ENCODE measurements at regions not wholly inside any gene's neighbourhood (a gene's known extent, or its start where the extent isn't known, plus 50 kb on each side); places are given as distances from the start of the nearest gene placed in this dataset.

DNA sequence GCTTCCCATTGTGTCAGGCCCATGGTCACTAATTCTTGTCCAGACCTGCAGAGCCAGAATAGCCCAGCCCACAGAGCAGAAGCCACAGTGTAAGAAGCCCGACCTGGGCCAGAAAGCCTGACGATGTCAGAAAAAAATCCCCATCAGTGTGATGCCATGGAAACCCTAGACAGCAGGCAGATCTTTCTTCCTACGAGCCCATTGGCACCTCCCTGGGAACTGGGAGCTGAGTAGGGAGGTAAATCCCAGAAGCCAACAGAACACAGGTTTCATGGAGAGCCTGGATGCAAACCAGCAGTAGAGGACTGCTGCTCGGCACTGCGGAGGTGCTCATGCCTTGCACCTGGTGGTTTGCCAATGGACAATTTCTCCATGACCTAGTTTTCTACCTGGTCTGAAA is 82.2 kb upstream of the SLC22A16 start:
- TF ChIP-seq POLR2A (IDR thresholded peaks at IDR 0.05; ENCODE audit: low read depth, low read length) (no peak), SPI1 (IDR thresholded peaks at IDR 0.05; ENCODE audit: low read depth, low read length) (no peak)

All from GM12891 (cell line).